ENCODE measurements at regions not wholly inside any gene's neighbourhood (a gene's known extent, or its start where the extent isn't known, plus 50 kb on each side); places are given as distances from the start of the nearest gene placed in this dataset.

DNA sequence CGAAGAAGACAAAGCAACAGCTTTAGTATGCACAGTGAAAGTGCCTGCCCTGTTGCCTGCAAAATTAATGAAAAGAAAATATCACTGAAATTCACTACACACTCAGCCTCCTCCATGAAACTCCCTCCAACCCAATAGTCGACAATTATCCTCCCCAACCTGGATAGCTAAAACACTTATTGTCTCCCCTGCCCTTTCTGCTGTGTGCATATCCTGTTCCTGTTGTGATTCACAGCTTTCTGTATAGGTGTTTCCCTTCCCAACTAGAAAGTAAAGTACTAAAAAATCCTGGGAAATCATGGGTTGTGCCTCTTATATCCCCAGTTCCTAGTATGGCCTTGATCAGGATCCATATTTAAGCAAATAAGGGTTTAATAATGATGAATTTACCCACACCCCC lies 412.1 kb downstream of the LTN1 start:
- 0% methylated on average over 2 of the region's 2 CpGs for WGBS (ENCODE audit: insufficient coverage, low coverage, missing lambda C conversion rate)
- H3K27ac ChIP-seq (ENCODE audit: extremely low read depth, low read depth, low read length), result no peak overlapping the region
- no peak for DNase-seq (ENCODE audit: extremely low read depth in 1 of 4, low spot score in 3 of 4)
- H3K4me3 ChIP-seq, result no peak overlapping the region
- TF ChIP-seq SMARCC2 (IDR thresholded peaks at IDR 0.05; ENCODE audit: low read depth) (no peak), TEAD1 (CRISPR knock-in tag; IDR thresholded peaks at IDR 0.05) (no peak), XRCC3 (IDR thresholded peaks at IDR 0.05) (no peak)
- intact Hi-C loops (cut with micrococcal nuclease) (no loop called here), in situ Hi-C loops (cut with MboI) (no loop called here)
- H3K36me3 ChIP-seq (ENCODE audit: control insufficient read depth, insufficient read depth, low read length), result no peaks in the 10 kb centered on the region
- H3K4me2 ChIP-seq (ENCODE audit: insufficient read depth, low read length), result no peak overlapping the region
- H3K79me2 ChIP-seq (ENCODE audit: control insufficient read depth, insufficient read depth, low read length), result no peaks in the 10 kb centered on the region
- no peaks in the 10 kb centered on the region for H3K4me1 ChIP-seq (replicated peaks in 1 of 2; ENCODE audit: control insufficient read depth in 2 of 2, insufficient read depth in 2 of 2, low read length in 2 of 2)
- peaks cover 5% of the 10 kb centered on the region; the same call in 1 of the 2 replicates for H3K9me3 ChIP-seq (replicated peaks; ENCODE audit: control insufficient read depth, insufficient read depth, low read depth, low read length)
- H3K9me1 ChIP-seq (ENCODE audit: control insufficient read depth, insufficient read depth, low read length), result no peaks in the 10 kb centered on the region
- ATAC-seq, result no peak
- POLR2A ChIA-PET, result no interaction called here
- FAIRE-seq, result no peak
- BruUV-seq (replicated peaks), result no TSS peak
- H3K9ac ChIP-seq (ENCODE audit: insufficient read depth in 1 of 2, low read depth in 2 of 2, low read length in 2 of 2), result no peak overlapping the region
- CTCF ChIA-PET (ENCODE audit: low intra/inter-chr PET ratio), result no interaction called here
- H4K20me1 ChIP-seq (replicated peaks; ENCODE audit: control insufficient read depth, insufficient read depth, low read length), result no peaks in the 10 kb centered on the region
- no peaks in the 10 kb centered on the region for H3K27me3 ChIP-seq (ENCODE audit: control insufficient read depth in 2 of 2, insufficient read depth in 2 of 2, low read length in 2 of 2)
- no peak overlapping the region for H2AFZ ChIP-seq (ENCODE audit: low read depth, low read length)

DNA sequence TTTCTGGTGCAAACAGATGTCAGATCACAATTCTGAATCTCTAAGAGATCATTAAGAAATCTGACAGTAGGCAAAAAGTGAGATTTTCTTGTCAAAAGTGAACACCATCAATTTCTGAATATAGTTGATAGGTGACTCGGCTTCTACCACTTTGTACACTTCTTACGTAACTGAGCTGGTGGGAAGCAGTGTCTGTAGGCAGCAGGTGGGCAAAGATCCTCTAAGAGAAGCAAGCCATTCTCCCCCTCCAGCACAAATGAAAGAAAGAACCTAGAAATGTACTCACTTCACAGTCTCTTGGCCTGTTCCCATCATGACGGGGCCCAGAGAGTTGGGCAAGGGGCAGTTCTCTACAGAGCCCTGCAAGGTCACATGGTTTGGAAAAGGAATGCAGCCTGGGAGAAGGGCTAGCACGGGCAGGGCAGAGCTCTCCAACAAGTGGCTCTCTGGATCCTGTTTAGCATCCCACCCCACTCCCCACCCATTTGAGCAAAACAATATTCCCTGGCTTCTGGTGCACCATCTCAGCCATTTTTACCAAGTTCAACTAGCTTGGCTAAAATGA lies 412.6 kb downstream of the LTN1 start:
- intact Hi-C loops (cut with micrococcal nuclease), result no loop called here
- DNase-seq (ENCODE audit: extremely low read depth in 1 of 4, low spot score in 3 of 4) (no peak), ATAC-seq (no peak), FAIRE-seq (no peak)
- Histone ChIP-seq H3K79me2 (ENCODE audit: control insufficient read depth, insufficient read depth, low read length) (no peaks in the 10 kb centered on the region), H3K4me1 (replicated peaks in 1 of 2; ENCODE audit: control insufficient read depth in 2 of 2, insufficient read depth in 2 of 2, low read length in 2 of 2) (no peaks in the 10 kb centered on the region), H3K9ac (ENCODE audit: insufficient read depth in 1 of 2, low read depth in 2 of 2, low read length in 2 of 2) (no peak overlapping the region), H4K20me1 (replicated peaks; ENCODE audit: control insufficient read depth, insufficient read depth, low read length) (no peaks in the 10 kb centered on the region), H3K4me2 (ENCODE audit: insufficient read depth, low read length) (no peak overlapping the region), H3K9me3 (replicated peaks; ENCODE audit: control insufficient read depth, insufficient read depth, low read depth, low read length) (peaks cover 5% of the 10 kb centered on the region; the same call in 1 of the 2 replicates), H3K9me1 (ENCODE audit: control insufficient read depth, insufficient read depth, low read length) (no peaks in the 10 kb centered on the region), H2AFZ (ENCODE audit: low read depth, low read length) (no peak overlapping the region), H3K27me3 (ENCODE audit: control insufficient read depth in 2 of 2, insufficient read depth in 2 of 2, low read length in 2 of 2) (no peaks in the 10 kb centered on the region), H3K36me3 (ENCODE audit: control insufficient read depth, insufficient read depth, low read length) (no peaks in the 10 kb centered on the region), H3K27ac (ENCODE audit: extremely low read depth, low read depth, low read length) (no peak overlapping the region), H3K4me3 (no peak overlapping the region)
- ChIA-PET POLR2A (no interaction called here), CTCF (ENCODE audit: low intra/inter-chr PET ratio) (no interaction called here)
- 0% methylated on average over 4 of the region's 4 CpGs for WGBS (ENCODE audit: insufficient coverage, low coverage, missing lambda C conversion rate)
- in situ Hi-C loops (cut with MboI), result no loop called here
- BruUV-seq (replicated peaks), result no TSS peak
- TF ChIP-seq ZNF785 (CRISPR knock-in tag; IDR thresholded peaks at IDR 0.05), result no peak
- TF ChIP-seq, protein P1, sequence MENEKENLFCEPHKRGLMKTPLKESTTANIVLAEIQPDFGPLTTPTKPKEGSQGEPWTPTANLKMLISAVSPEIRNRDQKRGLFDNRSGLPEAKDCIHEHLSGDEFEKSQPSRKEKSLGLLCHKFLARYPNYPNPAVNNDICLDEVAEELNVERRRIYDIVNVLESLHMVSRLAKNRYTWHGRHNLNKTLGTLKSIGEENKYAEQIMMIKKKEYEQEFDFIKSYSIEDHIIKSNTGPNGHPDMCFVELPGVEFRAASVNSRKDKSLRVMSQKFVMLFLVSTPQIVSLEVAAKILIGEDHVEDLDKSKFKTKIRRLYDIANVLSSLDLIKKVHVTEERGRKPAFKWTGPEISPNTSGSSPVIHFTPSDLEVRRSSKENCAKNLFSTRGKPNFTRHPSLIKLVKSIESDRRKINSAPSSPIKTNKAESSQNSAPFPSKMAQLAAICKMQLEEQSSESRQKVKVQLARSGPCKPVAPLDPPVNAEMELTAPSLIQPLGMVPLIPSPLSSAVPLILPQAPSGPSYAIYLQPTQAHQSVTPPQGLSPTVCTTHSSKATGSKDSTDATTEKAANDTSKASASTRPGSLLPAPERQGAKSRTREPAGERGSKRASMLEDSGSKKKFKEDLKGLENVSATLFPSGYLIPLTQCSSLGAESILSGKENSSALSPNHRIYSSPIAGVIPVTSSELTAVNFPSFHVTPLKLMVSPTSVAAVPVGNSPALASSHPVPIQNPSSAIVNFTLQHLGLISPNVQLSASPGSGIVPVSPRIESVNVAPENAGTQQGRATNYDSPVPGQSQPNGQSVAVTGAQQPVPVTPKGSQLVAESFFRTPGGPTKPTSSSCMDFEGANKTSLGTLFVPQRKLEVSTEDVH (IDR thresholded peaks at IDR 0.05; ENCODE audit: low read depth, partially characterized antibody), result no peak
- TF ChIP-seq BMI1 (IDR thresholded peaks at IDR 0.05; ENCODE audit: low read length), result no peak
- no peak for TF ChIP-seq POLR2AphosphoS2 (IDR thresholded peaks at IDR 0.05; ENCODE audit: low read length)
- no peak for TF ChIP-seq NCOA1 (IDR thresholded peaks at IDR 0.05; ENCODE audit: low read depth)
- TF ChIP-seq, protein P2, sequence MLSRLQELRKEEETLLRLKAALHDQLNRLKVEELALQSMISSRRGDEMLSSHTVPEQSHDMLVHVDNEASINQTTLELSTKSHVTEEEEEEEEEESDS (CRISPR knock-in tag; IDR thresholded peaks at IDR 0.05), result no peak
- TF ChIP-seq, protein P3, sequence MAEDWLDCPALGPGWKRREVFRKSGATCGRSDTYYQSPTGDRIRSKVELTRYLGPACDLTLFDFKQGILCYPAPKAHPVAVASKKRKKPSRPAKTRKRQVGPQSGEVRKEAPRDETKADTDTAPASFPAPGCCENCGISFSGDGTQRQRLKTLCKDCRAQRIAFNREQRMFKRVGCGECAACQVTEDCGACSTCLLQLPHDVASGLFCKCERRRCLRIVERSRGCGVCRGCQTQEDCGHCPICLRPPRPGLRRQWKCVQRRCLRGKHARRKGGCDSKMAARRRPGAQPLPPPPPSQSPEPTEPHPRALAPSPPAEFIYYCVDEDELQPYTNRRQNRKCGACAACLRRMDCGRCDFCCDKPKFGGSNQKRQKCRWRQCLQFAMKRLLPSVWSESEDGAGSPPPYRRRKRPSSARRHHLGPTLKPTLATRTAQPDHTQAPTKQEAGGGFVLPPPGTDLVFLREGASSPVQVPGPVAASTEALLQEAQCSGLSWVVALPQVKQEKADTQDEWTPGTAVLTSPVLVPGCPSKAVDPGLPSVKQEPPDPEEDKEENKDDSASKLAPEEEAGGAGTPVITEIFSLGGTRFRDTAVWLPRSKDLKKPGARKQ (CRISPR knock-in tag; IDR thresholded peaks at IDR 0.05), result no peak
- TF ChIP-seq, protein P4, sequence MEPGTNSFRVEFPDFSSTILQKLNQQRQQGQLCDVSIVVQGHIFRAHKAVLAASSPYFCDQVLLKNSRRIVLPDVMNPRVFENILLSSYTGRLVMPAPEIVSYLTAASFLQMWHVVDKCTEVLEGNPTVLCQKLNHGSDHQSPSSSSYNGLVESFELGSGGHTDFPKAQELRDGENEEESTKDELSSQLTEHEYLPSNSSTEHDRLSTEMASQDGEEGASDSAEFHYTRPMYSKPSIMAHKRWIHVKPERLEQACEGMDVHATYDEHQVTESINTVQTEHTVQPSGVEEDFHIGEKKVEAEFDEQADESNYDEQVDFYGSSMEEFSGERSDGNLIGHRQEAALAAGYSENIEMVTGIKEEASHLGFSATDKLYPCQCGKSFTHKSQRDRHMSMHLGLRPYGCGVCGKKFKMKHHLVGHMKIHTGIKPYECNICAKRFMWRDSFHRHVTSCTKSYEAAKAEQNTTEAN (CRISPR knock-in tag; IDR thresholded peaks at IDR 0.05), result no peak
